Progenitor cell of endocrine pancreas (in vitro differentiated cells): ENCODE measurements at regions not wholly inside any gene's neighbourhood (a gene's known extent, or its start where the extent isn't known, plus 50 kb on each side); places are given as distances from the start of the nearest gene placed in this dataset.

ENCODE experiments used
- DNase-seq: peaks from one replicate; pipeline ENCODE4 v3.0.0; 2021; ENCODE audit warnings: low spot score; ENCODE audit not compliant: unreplicated experiment
- H3K27ac Mint-ChIP-seq: 2 replicates; pipeline ENCODE4 v1.8.0; 2021; ENCODE audit warnings: mild to moderate bottlenecking, moderate library complexity, mixed read lengths
- H3K27me3 Mint-ChIP-seq: 2 replicates; pipeline ENCODE4 v1.8.0; 2021; ENCODE audit warnings: mixed read lengths
- H3K36me3 Mint-ChIP-seq: 2 replicates; pipeline ENCODE4 v1.8.0; 2022; ENCODE audit warnings: mixed read lengths; ENCODE audit not compliant: insufficient read depth
- H3K4me1 Mint-ChIP-seq: 2 replicates; pipeline ENCODE4 v1.8.0; 2021; ENCODE audit warnings: low read depth, mixed read lengths
- H3K4me3 Mint-ChIP-seq: 2 replicates; pipeline ENCODE4 v1.8.0; 2021; ENCODE audit warnings: low read depth, mild to moderate bottlenecking, moderate library complexity, mixed read lengths
- H3K9me3 Mint-ChIP-seq: 2 replicates; pipeline ENCODE4 v1.8.0; 2021; ENCODE audit warnings: low read depth, mixed read lengths
- TF ChIP-seq, protein P1 (sequence below): fragments of 200-600 bp; sonication (generic); IDR thresholded peaks from one replicate; pipeline ENCODE4 v1.5.0; 2021; ENCODE audit warnings: antibody characterized with exemption, mild to moderate bottlenecking; ENCODE audit not compliant: unreplicated experiment

DNA sequence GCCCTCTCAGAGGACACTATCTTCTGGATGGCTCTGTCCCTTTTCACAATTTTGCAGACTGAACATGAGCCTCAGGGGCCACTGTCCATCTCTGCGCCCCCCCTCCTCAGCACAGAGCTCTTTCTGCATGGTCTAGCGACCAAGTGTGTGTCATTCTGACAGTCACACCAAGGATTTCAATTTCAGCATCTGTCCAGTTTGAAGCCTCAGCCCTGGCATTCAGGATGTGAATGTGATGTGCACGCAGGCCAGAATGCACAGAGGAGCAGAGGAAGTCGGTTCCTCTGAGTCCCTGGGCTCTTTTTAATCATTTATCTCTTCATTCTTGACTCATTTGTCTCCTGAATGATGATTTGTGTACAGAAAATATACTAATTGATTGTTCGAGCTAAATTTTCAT, 102.0 kb upstream of the PWP1 start:
- TF ChIP-seq, protein P1, sequence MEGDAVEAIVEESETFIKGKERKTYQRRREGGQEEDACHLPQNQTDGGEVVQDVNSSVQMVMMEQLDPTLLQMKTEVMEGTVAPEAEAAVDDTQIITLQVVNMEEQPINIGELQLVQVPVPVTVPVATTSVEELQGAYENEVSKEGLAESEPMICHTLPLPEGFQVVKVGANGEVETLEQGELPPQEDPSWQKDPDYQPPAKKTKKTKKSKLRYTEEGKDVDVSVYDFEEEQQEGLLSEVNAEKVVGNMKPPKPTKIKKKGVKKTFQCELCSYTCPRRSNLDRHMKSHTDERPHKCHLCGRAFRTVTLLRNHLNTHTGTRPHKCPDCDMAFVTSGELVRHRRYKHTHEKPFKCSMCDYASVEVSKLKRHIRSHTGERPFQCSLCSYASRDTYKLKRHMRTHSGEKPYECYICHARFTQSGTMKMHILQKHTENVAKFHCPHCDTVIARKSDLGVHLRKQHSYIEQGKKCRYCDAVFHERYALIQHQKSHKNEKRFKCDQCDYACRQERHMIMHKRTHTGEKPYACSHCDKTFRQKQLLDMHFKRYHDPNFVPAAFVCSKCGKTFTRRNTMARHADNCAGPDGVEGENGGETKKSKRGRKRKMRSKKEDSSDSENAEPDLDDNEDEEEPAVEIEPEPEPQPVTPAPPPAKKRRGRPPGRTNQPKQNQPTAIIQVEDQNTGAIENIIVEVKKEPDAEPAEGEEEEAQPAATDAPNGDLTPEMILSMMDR: no peak
- peaks cover 48% of the 10 kb centered on the region for H3K27me3 Mint-ChIP-seq

DNA sequence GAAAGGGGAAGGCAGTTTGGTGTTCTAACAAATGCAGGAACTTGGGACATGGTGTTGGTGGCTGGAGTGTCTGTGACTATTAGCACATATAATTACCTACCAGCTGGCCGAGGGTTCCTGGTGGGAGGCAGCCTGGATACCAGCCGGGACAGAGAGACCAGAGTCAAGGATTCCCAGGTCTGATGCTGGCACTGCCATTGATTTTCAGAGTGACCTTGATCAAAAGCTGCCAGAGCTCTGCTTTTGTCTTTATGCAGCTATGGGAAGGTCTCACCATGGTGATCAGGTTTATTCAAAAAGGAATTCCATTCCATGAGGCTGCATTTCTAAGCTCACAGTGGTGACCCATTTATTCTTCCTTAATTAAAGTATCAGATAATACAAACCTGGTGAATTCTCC, 101.0 kb upstream of the PWP1 start:
- Mint-ChIP-seq H3K36me3 (no peaks in the 10 kb centered on the region), H3K9me3 (peaks cover 3% of the 10 kb centered on the region), H3K4me1 (peaks cover 8% of the 10 kb centered on the region), H3K27me3 (peaks cover 39% of the 10 kb centered on the region), H3K27ac (no peak overlapping the region), H3K4me3 (no peak overlapping the region)
- no peak for DNase-seq
- TF ChIP-seq, protein P1: no peak

More for the DNA sequence above, 102.0 kb upstream of the PWP1 start:
- Mint-ChIP-seq H3K4me3 (no peak overlapping the region), H3K36me3 (no peaks in the 10 kb centered on the region), H3K9me3 (peaks cover 3% of the 10 kb centered on the region), H3K27ac (no peak overlapping the region), H3K4me1 (peaks cover 8% of the 10 kb centered on the region)
- no peak for DNase-seq

DNA sequence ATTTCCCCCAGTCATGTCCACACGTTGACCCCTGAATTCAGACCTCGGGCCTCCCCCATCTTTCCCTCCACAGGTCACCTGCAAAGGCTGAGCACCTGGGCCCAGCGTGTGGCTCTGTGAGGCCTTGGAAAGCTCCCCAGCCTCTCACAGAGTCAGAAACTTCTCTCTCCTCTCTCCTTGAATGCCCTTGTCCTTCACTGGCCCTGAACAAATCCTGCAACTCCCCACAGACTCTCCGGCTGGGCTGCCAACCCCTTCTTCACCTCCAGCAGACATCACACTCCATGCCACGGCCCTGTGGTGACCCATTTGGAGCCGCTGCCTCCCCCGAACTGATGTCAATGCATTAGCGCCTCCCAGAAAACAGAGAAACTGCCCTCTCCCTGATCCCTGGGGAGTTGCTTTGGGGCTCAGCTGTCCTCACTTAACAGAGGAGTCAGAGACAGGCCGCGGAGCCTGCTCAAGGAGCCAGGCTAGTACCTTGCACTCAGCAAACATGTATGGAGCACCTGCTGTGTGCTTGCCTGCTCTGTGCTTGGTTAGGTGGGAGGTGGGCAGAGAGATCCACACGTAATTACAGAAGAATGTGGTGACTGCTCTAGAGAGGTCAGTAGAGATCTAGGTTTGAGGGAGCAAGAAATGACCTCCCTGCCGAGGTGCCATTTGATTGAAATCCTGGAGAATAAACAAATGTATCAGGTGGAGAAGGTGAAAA, 99.2 kb upstream of the PWP1 start:
- H3K9me3 Mint-ChIP-seq: peaks cover 3% of the 10 kb centered on the region
- H3K4me3 Mint-ChIP-seq: no peak overlapping the region
- no peak overlapping the region for H3K27ac Mint-ChIP-seq
- H3K4me1 Mint-ChIP-seq: peaks cover 7% of the 10 kb centered on the region
- no peak for DNase-seq
- TF ChIP-seq, protein P1: no peak
- H3K36me3 Mint-ChIP-seq: no peaks in the 10 kb centered on the region
- H3K27me3 Mint-ChIP-seq: peaks cover 26% of the 10 kb centered on the region

DNA sequence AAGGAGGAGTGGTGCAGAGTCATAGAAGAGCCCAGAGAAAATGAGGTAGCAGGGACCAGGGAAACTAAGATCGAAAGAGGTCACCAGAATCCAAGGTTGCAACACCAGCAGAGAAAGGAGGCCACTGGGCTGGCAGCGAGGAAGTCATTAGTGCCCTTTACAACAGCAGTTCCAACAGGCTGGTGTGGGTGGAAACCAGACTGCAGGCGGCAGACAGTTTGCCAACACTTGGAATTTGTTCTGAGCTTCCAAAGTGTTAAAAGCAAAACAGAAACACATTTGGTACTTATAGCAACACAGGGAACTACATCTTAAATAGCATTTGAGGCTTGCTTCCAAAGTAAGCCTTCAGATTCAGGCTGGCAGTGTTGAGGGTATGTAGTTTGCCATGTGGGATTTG, 95.2 kb upstream of the PWP1 start:
- Mint-ChIP-seq H3K27ac (no peak overlapping the region), H3K4me1 (peaks cover 3% of the 10 kb centered on the region), H3K9me3 (peaks cover 3% of the 10 kb centered on the region), H3K27me3 (no peaks in the 10 kb centered on the region), H3K36me3 (no peaks in the 10 kb centered on the region), H3K4me3 (no peak overlapping the region)
- DNase-seq: no peak
- TF ChIP-seq, protein P1: no peak

DNA sequence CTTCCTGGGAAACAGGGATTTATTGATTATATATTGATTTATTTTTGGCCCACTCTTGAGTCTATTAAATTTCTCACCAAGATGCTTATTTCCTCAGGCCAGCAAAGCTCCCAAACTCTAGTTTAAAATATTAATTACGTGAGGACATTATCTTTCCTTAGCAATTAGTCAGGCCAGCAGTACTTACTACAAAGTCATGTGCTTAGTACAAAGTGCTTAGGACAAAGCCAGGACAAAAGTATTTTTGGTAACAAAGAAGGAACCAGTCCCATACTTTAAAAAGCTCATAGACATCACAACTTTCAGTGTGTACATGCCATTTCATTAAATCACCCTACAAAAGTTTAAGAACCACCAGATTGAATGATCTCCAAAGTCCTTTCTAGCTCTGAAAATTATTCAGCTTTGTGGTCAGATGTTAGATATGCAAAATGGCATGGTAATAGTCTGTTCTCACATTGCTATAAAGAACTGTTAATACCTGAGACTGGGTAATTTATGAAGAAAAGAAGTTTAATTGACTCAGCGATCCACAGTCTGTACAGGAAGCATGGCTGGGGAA, 94.7 kb upstream of the PWP1 start:
- TF ChIP-seq, protein P1: no peak
- Mint-ChIP-seq H3K27me3 (no peaks in the 10 kb centered on the region), H3K27ac (no peak overlapping the region), H3K4me3 (no peak overlapping the region), H3K9me3 (peaks cover 3% of the 10 kb centered on the region), H3K36me3 (no peaks in the 10 kb centered on the region), H3K4me1 (peaks cover 3% of the 10 kb centered on the region)
- no peak for DNase-seq
